Neural cell (in vitro differentiated cells): ENCODE measurements at regions not wholly inside any gene's neighbourhood (a gene's known extent, or its start where the extent isn't known, plus 50 kb on each side); places are given as distances from the start of the nearest gene placed in this dataset.

ENCODE experiments used
- H2AFZ ChIP-seq: fragments of 200-600, 300-800 bp; sonication (generic), shearing (Covaris generic); 2 replicates; pipeline ENCODE4 v1.6.0; 2014; ENCODE audit warnings: low read depth, mild to moderate bottlenecking, antibody characterized with exemption, low read length, moderate library complexity
- H3F3A ChIP-seq: fragments of 200-600 bp; shearing (Covaris generic); 2 replicates; pipeline ENCODE4 v1.6.1; 2016; ENCODE audit warnings: mild to moderate bottlenecking, moderate library complexity, mixed read lengths, antibody characterized with exemption, low read length; ENCODE audit not compliant: insufficient read depth, poor library complexity, severe bottlenecking
- H3K27ac ChIP-seq: fragments of 200-600, 300-800 bp; sonication (generic), shearing (Covaris generic); 2 replicates; pipeline ENCODE4 v1.5.1; 2014; ENCODE audit warnings: mild to moderate bottlenecking, low read length, moderate library complexity
- H3K27me3 ChIP-seq: fragments of 300-800, 200-600 bp; sonication (generic), shearing (Covaris generic); 2 replicates; pipeline ENCODE4 v1.6.0; 2014; ENCODE audit warnings: mild to moderate bottlenecking, low read depth, low read length, moderate library complexity; ENCODE audit not compliant: insufficient read depth
- H3K36me3 ChIP-seq: fragments of 300-800, 200-600 bp; sonication (generic), shearing (Covaris generic); 2 replicates; pipeline ENCODE4 v1.5.1; 2014; ENCODE audit warnings: mild to moderate bottlenecking, antibody characterized with exemption, low read length, moderate library complexity; ENCODE audit not compliant: insufficient read depth
- H3K4me2 ChIP-seq: fragments of 300-800, 200-600 bp; sonication (generic), shearing (Covaris generic); 2 replicates; pipeline ENCODE4 v1.6.0; 2014; ENCODE audit warnings: mild to moderate bottlenecking, low read length
- H3K4me3 ChIP-seq: fragments of 300-800, 200-600 bp; sonication (generic), shearing (Covaris generic); 2 replicates; pipeline ENCODE4 v1.5.1; 2014; ENCODE audit warnings: mild to moderate bottlenecking, low read length, moderate library complexity
- H3K79me2 ChIP-seq: fragments of 200-600 bp; shearing (Covaris generic); replicated peaks from 2 replicates; pipeline ENCODE4 v1.6.0; 2014; ENCODE audit warnings: mild to moderate bottlenecking, low read length, moderate library complexity; ENCODE audit not compliant: insufficient read depth
- H3K9ac ChIP-seq: fragments of 300-800, 200-600 bp; sonication (generic), shearing (Covaris generic); 2 replicates; pipeline ENCODE4 v1.6.1; 2016; ENCODE audit warnings: mild to moderate bottlenecking, low read length, mixed read lengths
- H3K9me2 ChIP-seq: fragments of 200-600 bp; shearing (Covaris generic); 2 replicates; pipeline ENCODE4 v1.6.1; 2016; ENCODE audit warnings: mild to moderate bottlenecking, low read length, mixed read lengths; ENCODE audit not compliant: insufficient read depth
- H3K9me3 ChIP-seq: fragments of 200-600, 300-800 bp; sonication (generic), shearing (Covaris generic); 2 replicates; pipeline ENCODE4 v1.6.1; 2016; ENCODE audit warnings: mild to moderate bottlenecking, mixed run types, low read length, moderate library complexity, mixed read lengths
- H4K20me1 ChIP-seq: fragments of 200-600 bp; shearing (Covaris generic); 2 replicates; pipeline ENCODE4 v1.6.1; 2016; ENCODE audit warnings: mild to moderate bottlenecking, mixed run types; ENCODE audit not compliant: insufficient read depth
- CTCF ChIP-seq: fragments of 450-650 bp; IDR thresholded peaks from 2 replicates; pipeline ENCODE4 v1.5.1; 2014; ENCODE audit warnings: antibody characterized with exemption, mild to moderate bottlenecking, moderate library complexity; ENCODE audit not compliant: poor library complexity, severe bottlenecking
- EP300 ChIP-seq: fragments of 450-650 bp; conservative IDR thresholded peaks from 2 replicates; pipeline ENCODE4 v1.6.1; 2014; ENCODE audit warnings: antibody characterized with exemption, mild to moderate bottlenecking, moderate library complexity; ENCODE audit not compliant: poor library complexity, severe bottlenecking
- EZH2 ChIP-seq: fragments of 200-600, 300-800 bp; shearing (Covaris generic), sonication (generic); IDR thresholded peaks from 2 replicates; pipeline ENCODE4 v1.6.1; 2014; ENCODE audit warnings: antibody characterized with exemption, low read length, borderline replicate concordance, mild to moderate bottlenecking; ENCODE audit not compliant: insufficient read depth, poor library complexity, severe bottlenecking
- MXI1 ChIP-seq: fragments of 450-650 bp; conservative IDR thresholded peaks from 2 replicates; pipeline ENCODE4 v1.6.1; 2014; ENCODE audit warnings: antibody characterized with exemption, mild to moderate bottlenecking; ENCODE audit not compliant: poor library complexity, severe bottlenecking
- POLR2AphosphoS5 ChIP-seq: IDR thresholded peaks from 2 replicates; pipeline ENCODE4 v1.6.1; 2012
- RAD21 ChIP-seq: fragments of 450-650 bp; conservative IDR thresholded peaks from 2 replicates; pipeline ENCODE4 v1.6.1; 2014; ENCODE audit warnings: antibody characterized with exemption, mild to moderate bottlenecking, moderate library complexity
- REST ChIP-seq: IDR thresholded peaks from 2 replicates; pipeline ENCODE4 v1.6.1; 2012; ENCODE audit warnings: borderline replicate concordance
- SMC3 ChIP-seq: fragments of 450-650 bp; conservative IDR thresholded peaks from 2 replicates; pipeline ENCODE4 v1.6.1; 2014; ENCODE audit warnings: antibody characterized with exemption, mild to moderate bottlenecking, moderate library complexity; ENCODE audit not compliant: poor library complexity
- TAF1 ChIP-seq: IDR thresholded peaks from 2 replicates; pipeline ENCODE4 v1.6.1; 2012; ENCODE audit warnings: low read depth

DNA sequence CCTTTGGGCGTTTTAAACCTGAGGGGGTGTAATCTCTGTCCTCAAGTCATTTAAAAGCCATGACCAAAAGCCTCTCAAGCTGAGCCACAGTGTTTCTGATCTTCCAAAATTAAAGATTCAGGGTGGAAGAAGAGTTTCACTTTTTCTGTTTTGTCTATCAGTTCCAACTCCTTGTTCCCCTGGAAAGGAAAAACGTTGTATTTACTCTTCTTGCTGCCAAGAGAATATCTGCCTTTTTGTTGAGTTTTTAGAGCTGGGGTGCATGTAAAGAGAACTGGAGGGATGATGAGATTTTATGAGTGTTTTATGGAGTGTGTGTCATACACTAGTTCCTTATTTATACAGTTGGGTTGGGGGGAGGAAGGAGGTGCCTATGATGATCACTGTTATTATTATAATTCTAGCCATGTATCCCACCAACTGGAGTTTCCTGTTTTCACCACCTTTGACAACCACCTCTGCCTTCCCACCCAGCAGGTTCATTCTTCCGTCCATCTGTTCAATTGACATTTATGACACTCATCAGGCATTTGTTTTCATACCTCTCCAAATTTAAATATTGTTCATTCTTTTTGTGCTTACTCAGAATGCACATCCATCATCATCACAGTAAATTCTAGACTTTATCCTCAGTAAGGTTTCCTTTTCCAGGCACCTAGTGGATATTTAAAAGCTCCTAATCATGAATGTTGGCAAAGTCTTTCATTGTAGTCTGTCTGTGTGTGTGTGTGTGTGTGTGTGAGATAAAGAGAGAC lies 97.9 kb upstream of the MPDZ start:
- TF ChIP-seq EZH2 (no peak), MXI1 (no peak), EP300 (no peak), SMC3 (no peak), POLR2AphosphoS5 (no peak), RAD21 (no peak), REST (no peak), CTCF (no peak)
- H3F3A ChIP-seq = no peaks in the 10 kb centered on the region
- H3K4me2 ChIP-seq = no peak overlapping the region
- no peak overlapping the region for H3K4me3 ChIP-seq
- no peak overlapping the region for H3K27ac ChIP-seq
- no peaks in the 10 kb centered on the region for H3K9me2 ChIP-seq
- no peaks in the 10 kb centered on the region for H3K27me3 ChIP-seq
- no peak overlapping the region for H3K9ac ChIP-seq
- H3K9me3 ChIP-seq = no peaks in the 10 kb centered on the region
- H3K79me2 ChIP-seq = no peaks in the 10 kb centered on the region
- H3K36me3 ChIP-seq = no peaks in the 10 kb centered on the region
- no peaks in the 10 kb centered on the region for H4K20me1 ChIP-seq
- no peak overlapping the region for H2AFZ ChIP-seq

DNA sequence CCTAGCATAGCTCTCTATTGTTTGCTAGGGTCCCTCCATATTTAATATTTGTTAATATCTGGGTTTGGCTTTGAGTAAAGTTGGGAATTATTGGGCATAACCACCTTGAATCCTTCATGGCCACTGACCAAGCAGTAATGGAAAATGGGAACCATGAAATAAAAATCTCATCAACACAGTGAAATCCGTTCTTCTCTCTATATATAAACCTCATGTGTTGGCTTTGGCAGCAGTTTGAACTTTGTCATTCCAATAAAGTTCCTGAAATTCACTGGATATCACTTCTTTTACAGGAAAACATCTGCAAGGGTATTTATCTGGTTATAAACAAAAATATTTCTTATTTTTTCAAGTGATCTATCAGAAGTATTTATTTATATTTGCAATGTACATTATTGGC lies 93.0 kb upstream of the MPDZ start:
- no peak overlapping the region for H2AFZ ChIP-seq
- no peaks in the 10 kb centered on the region for H3K27me3 ChIP-seq
- H3K9me2 ChIP-seq = no peaks in the 10 kb centered on the region
- H4K20me1 ChIP-seq = no peaks in the 10 kb centered on the region
- H3K4me3 ChIP-seq = no peak overlapping the region
- H3K79me2 ChIP-seq = no peaks in the 10 kb centered on the region
- no peak overlapping the region for H3K9ac ChIP-seq
- H3K36me3 ChIP-seq = no peaks in the 10 kb centered on the region
- TF ChIP-seq MXI1 = no peak
- no peak overlapping the region for H3K4me2 ChIP-seq
- no peak overlapping the region for H3K27ac ChIP-seq
- H3K9me3 ChIP-seq = no peaks in the 10 kb centered on the region
- no peaks in the 10 kb centered on the region for H3F3A ChIP-seq

DNA sequence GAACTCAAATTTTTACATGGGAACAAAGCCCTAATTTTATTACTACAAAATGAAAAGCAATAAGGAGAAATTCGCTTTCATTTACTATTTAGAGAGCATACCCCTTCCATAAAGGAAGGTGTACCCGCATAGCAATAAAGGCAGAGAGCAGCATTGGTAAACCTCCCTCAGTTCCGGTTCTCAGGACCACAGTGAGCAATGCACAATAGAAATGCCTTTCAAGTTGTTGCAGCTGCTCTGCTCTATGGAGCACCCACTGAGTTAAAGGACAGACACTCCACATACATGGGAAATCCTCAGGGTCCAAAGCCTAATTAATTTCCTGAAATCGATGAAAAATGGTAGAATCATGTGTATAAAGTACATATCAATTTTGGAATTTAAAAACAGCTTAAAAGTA lies 89.9 kb upstream of the MPDZ start:
- Histone ChIP-seq H3K4me2 (no peak overlapping the region), H3K9me2 (no peaks in the 10 kb centered on the region), H3K27ac (no peak overlapping the region), H3K9ac (no peak overlapping the region), H3K36me3 (no peaks in the 10 kb centered on the region), H2AFZ (no peak overlapping the region), H3K9me3 (no peaks in the 10 kb centered on the region), H3K4me3 (no peak overlapping the region), H4K20me1 (no peaks in the 10 kb centered on the region), H3F3A (no peaks in the 10 kb centered on the region), H3K27me3 (no peaks in the 10 kb centered on the region), H3K79me2 (no peaks in the 10 kb centered on the region)
- no peak for TF ChIP-seq CTCF
- no peak for TF ChIP-seq POLR2AphosphoS5
- TF ChIP-seq MXI1 = no peak
- TF ChIP-seq EZH2 = no peak
- TF ChIP-seq TAF1 = no peak
- TF ChIP-seq EP300 = no peak
- TF ChIP-seq RAD21 = no peak
- TF ChIP-seq REST = no peak
- TF ChIP-seq SMC3 = no peak
